ENCODE measurements at regions not wholly inside any gene's neighbourhood (a gene's known extent, or its start where the extent isn't known, plus 50 kb on each side); places are given as distances from the start of the nearest gene placed in this dataset.
"Not testable (repeated sequence)": the region's sequence is repeated elsewhere in the genome, so short reads cannot be mapped to it uniquely, and the experiment has no call there.

GRCh38 chr7:121674455-121674854, 198.5 kb upstream of the PTPRZ1 start:
- TF ChIP-seq POLR2A (IDR thresholded peaks at IDR 0.05; ENCODE audit: low read depth, low read length); TAF1 (IDR thresholded peaks at IDR 0.05; ENCODE audit: low read depth, low read length); POLR2AphosphoS5 (IDR thresholded peaks at IDR 0.05; ENCODE audit: low read depth, low read length); SPI1 (IDR thresholded peaks at IDR 0.05; ENCODE audit: low read depth, low read length); POU2F2 (IDR thresholded peaks at IDR 0.05; ENCODE audit: low read depth, low read length); PAX5 (IDR thresholded peaks at IDR 0.05; ENCODE audit: insufficient read depth, low read length, severe bottlenecking): not testable (repeated sequence)

Data from GM12891 (cell line).